Muscle of leg (tissue), 3 donors: ENCODE measurements at regions not wholly inside any gene's neighbourhood (a gene's known extent, or its start where the extent isn't known, plus 50 kb on each side); places are given as distances from the start of the nearest gene placed in this dataset.

ENCODE experiments used
- DNase-seq: peaks from one replicate; pipeline ENCODE4 v3.0.0; 2013
- H3K27ac ChIP-seq: one replicate; pipeline ENCODE4 v1.5.1; 2013; ENCODE audit warnings: mild to moderate bottlenecking, low read length, control low read depth
- H3K27me3 ChIP-seq: one replicate; pipeline ENCODE4 v1.6.1; 2013; ENCODE audit warnings: low read length; ENCODE audit not compliant: control insufficient read depth, insufficient read depth
- H3K36me3 ChIP-seq: one replicate; pipeline ENCODE4 v1.6.1; 2013; ENCODE audit warnings: low read length; ENCODE audit not compliant: control insufficient read depth, insufficient read depth
- H3K4me1 ChIP-seq: one replicate; pipeline ENCODE4 v1.6.1; 2013; ENCODE audit warnings: low read length; ENCODE audit not compliant: control insufficient read depth, insufficient read depth
- H3K4me3 ChIP-seq: one replicate; pipeline ENCODE4 v1.5.1; 2013; ENCODE audit warnings: low read length, control low read depth
- H3K9me3 ChIP-seq: replicated peaks from 2 replicates; pipeline ENCODE4 v1.6.1; 2013; ENCODE audit warnings: low read depth, low read length; ENCODE audit not compliant: control insufficient read depth
- WGBS: methylation state at CpG from one replicate; pipeline ENCODE4 v1.1.5; 2013; ENCODE audit warnings: missing lambda C conversion rate; ENCODE audit not compliant: insufficient coverage; 5-methylcytosine and 5-hydroxymethylcytosine counted together

GRCh38 chr19:27891411-27891810 lies 1321.5 kb downstream of the UQCRFS1 start:
- peaks cover 44% of the 10 kb centered on the region for H3K9me3 ChIP-seq
- H3K27me3 ChIP-seq, result no peaks in the 10 kb centered on the region
- H3K27ac ChIP-seq, result no peak overlapping the region
- H3K36me3 ChIP-seq, result no peaks in the 10 kb centered on the region
- no peak overlapping the region for H3K4me3 ChIP-seq
- no peak for DNase-seq
- H3K4me1 ChIP-seq, result no peaks in the 10 kb centered on the region
- 66% methylated on average over 4 of the region's 4 CpGs for WGBS

GRCh38 chr19:27890696-27891095 lies 1322.3 kb downstream of the UQCRFS1 start:
- no peaks in the 10 kb centered on the region for H3K27me3 ChIP-seq
- DNase-seq, result no peak
- 60% methylated on average over 5 of the region's 5 CpGs for WGBS

GRCh38 chr19:27890206-27890605 lies 1322.7 kb downstream of the UQCRFS1 start:
- no peaks in the 10 kb centered on the region for H3K4me1 ChIP-seq
- no peak overlapping the region for H3K4me3 ChIP-seq
- H3K36me3 ChIP-seq, result no peaks in the 10 kb centered on the region
- H3K9me3 ChIP-seq, result peaks cover 42% of the 10 kb centered on the region
- 56% methylated on average over 3 of the region's 3 CpGs for WGBS
- H3K27me3 ChIP-seq, result no peaks in the 10 kb centered on the region
- DNase-seq, result no peak
- H3K27ac ChIP-seq, result no peak overlapping the region

More at GRCh38 chr19:27890696-27891095, 1322.3 kb downstream of the UQCRFS1 start:
- H3K4me3 ChIP-seq, result no peak overlapping the region
- no peaks in the 10 kb centered on the region for H3K4me1 ChIP-seq
- no peak overlapping the region for H3K27ac ChIP-seq
- peaks cover 42% of the 10 kb centered on the region for H3K9me3 ChIP-seq
- H3K36me3 ChIP-seq, result no peaks in the 10 kb centered on the region

- Histone ChIP-seq H3K9me3 (peaks cover 42% of the 10 kb centered on the region), H3K4me3 (no peak overlapping the region), H3K27ac (no peak overlapping the region), H3K36me3 (no peaks in the 10 kb centered on the region), H3K4me1 (no peaks in the 10 kb centered on the region), H3K27me3 (no peaks in the 10 kb centered on the region)
- DNase-seq, result no peak
- WGBS, result 88% methylated on average over 1 of the region's 3 CpGs
Measured at GRCh38 chr19:27889156-27889555, 1323.8 kb downstream of the UQCRFS1 start.

GRCh38 chr19:27887946-27888345 lies 1325.0 kb downstream of the UQCRFS1 start:
- Histone ChIP-seq H3K9me3 (peaks cover 43% of the 10 kb centered on the region), H3K27ac (no peak overlapping the region), H3K36me3 (no peaks in the 10 kb centered on the region), H3K27me3 (no peaks in the 10 kb centered on the region), H3K4me1 (no peaks in the 10 kb centered on the region), H3K4me3 (no peak overlapping the region)
- WGBS, result 0% methylated on average over 1 of the region's 2 CpGs
- DNase-seq, result no peak

GRCh38 chr19:27885359-27885758 lies 1327.6 kb downstream of the UQCRFS1 start:
- Histone ChIP-seq H3K4me1 (no peaks in the 10 kb centered on the region), H3K4me3 (no peak overlapping the region), H3K9me3 (peaks cover 39% of the 10 kb centered on the region), H3K36me3 (no peaks in the 10 kb centered on the region), H3K27ac (no peak overlapping the region), H3K27me3 (no peaks in the 10 kb centered on the region)
- WGBS, result 85% methylated on average over 6 of the region's 7 CpGs
- no peak for DNase-seq

- no peak for DNase-seq
- no peak overlapping the region for H3K27ac ChIP-seq
- no peaks in the 10 kb centered on the region for H3K36me3 ChIP-seq
- no CpG with 5 or more reads among the region's 2 CpGs for WGBS
- no peak overlapping the region for H3K4me3 ChIP-seq
- peaks cover 37% of the 10 kb centered on the region for H3K9me3 ChIP-seq
- H3K27me3 ChIP-seq, result no peaks in the 10 kb centered on the region
- H3K4me1 ChIP-seq, result no peaks in the 10 kb centered on the region
Measured at GRCh38 chr19:27884376-27884775, 1328.6 kb downstream of the UQCRFS1 start.

GRCh38 chr19:27881213-27881612 lies 1331.7 kb downstream of the UQCRFS1 start:
- Histone ChIP-seq H3K27ac (no peak overlapping the region), H3K9me3 (peaks cover 35% of the 10 kb centered on the region), H3K4me3 (no peak overlapping the region), H3K36me3 (no peaks in the 10 kb centered on the region), H3K27me3 (no peaks in the 10 kb centered on the region), H3K4me1 (no peaks in the 10 kb centered on the region)
- no peak for DNase-seq
- no CpG with 5 or more reads among the region's 3 CpGs for whole genome bisulfite sequencing

- Histone ChIP-seq H3K27ac (no peak overlapping the region), H3K36me3 (no peaks in the 10 kb centered on the region), H3K4me3 (no peak overlapping the region), H3K4me1 (no peaks in the 10 kb centered on the region), H3K9me3 (peaks cover 41% of the 10 kb centered on the region), H3K27me3 (no peaks in the 10 kb centered on the region)
- 78% methylated on average over 4 of the region's 6 CpGs for WGBS
- no peak for DNase-seq
Measured at GRCh38 chr19:27876976-27877512, 1335.9 kb downstream of the UQCRFS1 start.

- no peak for DNase-seq
- 80% methylated on average over 2 of the region's 3 CpGs for WGBS
- no peak overlapping the region for H3K4me3 ChIP-seq
- no peak overlapping the region for H3K27ac ChIP-seq
- H3K9me3 ChIP-seq, result peaks cover 41% of the 10 kb centered on the region
- no peaks in the 10 kb centered on the region for H3K4me1 ChIP-seq
- no peaks in the 10 kb centered on the region for H3K36me3 ChIP-seq
- H3K27me3 ChIP-seq, result no peaks in the 10 kb centered on the region
Measured at GRCh38 chr19:27876489-27876888, 1336.5 kb downstream of the UQCRFS1 start.

GRCh38 chr19:27872370-27872769 lies 1340.6 kb downstream of the UQCRFS1 start:
- Histone ChIP-seq H3K27me3 (no peaks in the 10 kb centered on the region), H3K27ac (no peak overlapping the region), H3K36me3 (no peaks in the 10 kb centered on the region), H3K4me1 (no peaks in the 10 kb centered on the region), H3K9me3 (peaks cover 20% of the 10 kb centered on the region), H3K4me3 (no peak overlapping the region)
- DNase-seq, result no peak
- 92% methylated on average over 2 of the region's 4 CpGs for WGBS
